WTC11 (cell line): ENCODE measurements at regions not wholly inside any gene's neighbourhood (a gene's known extent, or its start where the extent isn't known, plus 50 kb on each side); places are given as distances from the start of the nearest gene placed in this dataset.

Experiments used
- CBFB ChIP-seq: sonication (generic); formaldehyde crosslinking; IDR thresholded peaks from 2 replicates; pipeline ENCODE4 v1.8.1; 2022; ENCODE audit warnings: mild to moderate bottlenecking, low read depth, missing genetic modification reagents
- ELF4 ChIP-seq: sonication (generic); formaldehyde crosslinking; IDR thresholded peaks from 2 replicates; pipeline ENCODE4 v1.8.1; 2022; ENCODE audit warnings: low read depth, mild to moderate bottlenecking, moderate library complexity, missing genetic modification reagents
- ETV6 ChIP-seq: sonication (generic); formaldehyde crosslinking; IDR thresholded peaks from 2 replicates; pipeline ENCODE4 v1.8.1; 2022; ENCODE audit warnings: mild to moderate bottlenecking, missing genetic modification reagents
- RELA ChIP-seq: sonication (generic); formaldehyde crosslinking; IDR thresholded peaks from 2 replicates; pipeline ENCODE4 v1.8.1; 2022; ENCODE audit warnings: missing genetic modification reagents, mild to moderate bottlenecking, borderline replicate concordance
- SP1 ChIP-seq: sonication (generic); formaldehyde crosslinking; conservative IDR thresholded peaks from 2 replicates; pipeline ENCODE4 v1.8.1; 2022; ENCODE audit warnings: missing genetic modification reagents
- TEAD4 ChIP-seq: sonication (generic); formaldehyde crosslinking; IDR thresholded peaks from 2 replicates; pipeline ENCODE4 v1.8.0; 2022; ENCODE audit warnings: mild to moderate bottlenecking, missing genetic modification reagents
- ZNF121 ChIP-seq: sonication (generic); formaldehyde crosslinking; IDR thresholded peaks from 2 replicates; pipeline ENCODE4 v1.8.0; 2023; ENCODE audit warnings: missing genetic modification reagents
- ZNF671 ChIP-seq: fragments of 250-450 bp; sonication (Bioruptor Pico); IDR thresholded peaks from 2 replicates; pipeline ENCODE4 v1.8.0; 2021; ENCODE audit warnings: mild to moderate bottlenecking
- TF ChIP-seq, protein P1 (sequence below): fragments of 200-600 bp; IDR thresholded peaks from 2 replicates; pipeline ENCODE4 v1.8.0; 2022; ENCODE audit warnings: antibody characterized with exemption
- TF ChIP-seq, protein P2 (sequence below): sonication (generic); formaldehyde crosslinking; IDR thresholded peaks from 2 replicates; pipeline ENCODE4 v1.8.1; 2022; ENCODE audit warnings: mild to moderate bottlenecking, missing genetic modification reagents, moderate library complexity, borderline replicate concordance
- TF ChIP-seq, protein P3 (sequence below): sonication (generic); formaldehyde crosslinking; IDR thresholded peaks from 2 replicates; pipeline ENCODE4 v1.8.1; 2023; ENCODE audit warnings: mild to moderate bottlenecking, missing genetic modification reagents, moderate library complexity

DNA sequence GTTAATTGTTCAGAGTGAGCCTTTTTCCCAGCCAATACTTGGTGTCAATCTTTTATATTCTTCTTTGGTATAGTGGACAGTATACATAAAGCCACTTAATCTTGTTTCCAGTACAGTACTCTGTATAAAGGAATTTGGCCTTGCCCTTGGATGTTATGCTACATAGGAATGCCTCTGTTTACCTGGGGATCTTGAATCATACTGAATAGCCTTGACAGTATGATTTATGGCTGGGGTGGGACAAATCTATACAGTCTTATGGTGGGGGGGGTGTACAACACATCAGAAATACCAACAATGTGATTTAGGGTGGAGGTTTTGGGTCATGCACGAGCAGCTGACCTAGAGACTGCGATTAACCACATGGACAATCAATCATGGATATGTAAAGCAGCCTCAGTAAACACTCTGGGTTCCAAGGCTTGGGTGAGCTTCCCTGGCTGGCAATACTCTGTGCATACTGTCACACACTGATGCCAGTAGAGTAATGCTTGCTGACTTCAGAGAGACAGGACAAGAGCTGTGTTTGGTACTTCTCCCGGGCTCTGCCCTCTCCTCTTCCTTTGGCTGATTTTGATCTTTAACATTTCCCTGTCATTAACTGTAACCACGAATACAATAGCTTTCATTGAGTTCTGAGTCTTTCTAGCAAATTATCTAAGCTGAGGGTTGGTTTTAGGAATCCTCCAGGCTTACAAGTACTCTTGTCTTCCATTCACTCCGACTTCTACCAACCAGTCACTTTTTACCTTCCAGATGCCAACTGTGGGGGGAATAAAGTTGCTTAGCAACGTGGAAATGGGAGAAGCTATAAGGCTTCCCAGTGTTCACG is 84.6 kb downstream of the IARS1 start:
- TF ChIP-seq ELF4 (CRISPR knock-in tag), result no peak
- TF ChIP-seq TEAD4 (CRISPR knock-in tag), result no peak
- no peak for TF ChIP-seq SP1 (CRISPR knock-in tag)
- TF ChIP-seq RELA (CRISPR knock-in tag), result no peak
- TF ChIP-seq, protein P1, sequence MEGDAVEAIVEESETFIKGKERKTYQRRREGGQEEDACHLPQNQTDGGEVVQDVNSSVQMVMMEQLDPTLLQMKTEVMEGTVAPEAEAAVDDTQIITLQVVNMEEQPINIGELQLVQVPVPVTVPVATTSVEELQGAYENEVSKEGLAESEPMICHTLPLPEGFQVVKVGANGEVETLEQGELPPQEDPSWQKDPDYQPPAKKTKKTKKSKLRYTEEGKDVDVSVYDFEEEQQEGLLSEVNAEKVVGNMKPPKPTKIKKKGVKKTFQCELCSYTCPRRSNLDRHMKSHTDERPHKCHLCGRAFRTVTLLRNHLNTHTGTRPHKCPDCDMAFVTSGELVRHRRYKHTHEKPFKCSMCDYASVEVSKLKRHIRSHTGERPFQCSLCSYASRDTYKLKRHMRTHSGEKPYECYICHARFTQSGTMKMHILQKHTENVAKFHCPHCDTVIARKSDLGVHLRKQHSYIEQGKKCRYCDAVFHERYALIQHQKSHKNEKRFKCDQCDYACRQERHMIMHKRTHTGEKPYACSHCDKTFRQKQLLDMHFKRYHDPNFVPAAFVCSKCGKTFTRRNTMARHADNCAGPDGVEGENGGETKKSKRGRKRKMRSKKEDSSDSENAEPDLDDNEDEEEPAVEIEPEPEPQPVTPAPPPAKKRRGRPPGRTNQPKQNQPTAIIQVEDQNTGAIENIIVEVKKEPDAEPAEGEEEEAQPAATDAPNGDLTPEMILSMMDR, result no peak
- TF ChIP-seq ETV6, result no peak
- TF ChIP-seq, protein P2, sequence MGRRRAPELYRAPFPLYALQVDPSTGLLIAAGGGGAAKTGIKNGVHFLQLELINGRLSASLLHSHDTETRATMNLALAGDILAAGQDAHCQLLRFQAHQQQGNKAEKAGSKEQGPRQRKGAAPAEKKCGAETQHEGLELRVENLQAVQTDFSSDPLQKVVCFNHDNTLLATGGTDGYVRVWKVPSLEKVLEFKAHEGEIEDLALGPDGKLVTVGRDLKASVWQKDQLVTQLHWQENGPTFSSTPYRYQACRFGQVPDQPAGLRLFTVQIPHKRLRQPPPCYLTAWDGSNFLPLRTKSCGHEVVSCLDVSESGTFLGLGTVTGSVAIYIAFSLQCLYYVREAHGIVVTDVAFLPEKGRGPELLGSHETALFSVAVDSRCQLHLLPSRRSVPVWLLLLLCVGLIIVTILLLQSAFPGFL (CRISPR knock-in tag), result no peak
- TF ChIP-seq ZNF121 (CRISPR knock-in tag), result no peak
- TF ChIP-seq ZNF671 (CRISPR knock-in tag), result no peak
- TF ChIP-seq, protein P3, sequence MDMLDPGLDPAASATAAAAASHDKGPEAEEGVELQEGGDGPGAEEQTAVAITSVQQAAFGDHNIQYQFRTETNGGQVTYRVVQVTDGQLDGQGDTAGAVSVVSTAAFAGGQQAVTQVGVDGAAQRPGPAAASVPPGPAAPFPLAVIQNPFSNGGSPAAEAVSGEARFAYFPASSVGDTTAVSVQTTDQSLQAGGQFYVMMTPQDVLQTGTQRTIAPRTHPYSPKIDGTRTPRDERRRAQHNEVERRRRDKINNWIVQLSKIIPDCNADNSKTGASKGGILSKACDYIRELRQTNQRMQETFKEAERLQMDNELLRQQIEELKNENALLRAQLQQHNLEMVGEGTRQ (CRISPR knock-in tag), result no peak
- TF ChIP-seq CBFB (CRISPR knock-in tag), result no peak
